Astrocyte of the cerebellum (primary cell): ENCODE measurements at regions not wholly inside any gene's neighbourhood (a gene's known extent, or its start where the extent isn't known, plus 50 kb on each side); places are given as distances from the start of the nearest gene placed in this dataset.

Experiments used
- DNase-seq: peaks from one replicate; pipeline ENCODE4 v3.0.0-alpha.2; 2011; ENCODE audit warnings: low read depth
- H3K4me3 ChIP-seq: 2 replicates; pipeline ENCODE4 v1.5.1; 2011; ENCODE audit warnings: mild to moderate bottlenecking, low read depth, low read length, moderate library complexity
- in situ Hi-C: cut with HindIII; loops from 2 replicates; pipeline ENCODE4 v1.10.0; 2017; ENCODE audit warnings: low sequenced_read_pairs
- TF ChIP-seq, protein P1 (sequence below): IDR thresholded peaks from 2 replicates; pipeline ENCODE4 v1.5.1; 2012; ENCODE audit warnings: low read length, low read depth, moderate library complexity, mild to moderate bottlenecking; ENCODE audit errors: missing control alignments

DNA sequence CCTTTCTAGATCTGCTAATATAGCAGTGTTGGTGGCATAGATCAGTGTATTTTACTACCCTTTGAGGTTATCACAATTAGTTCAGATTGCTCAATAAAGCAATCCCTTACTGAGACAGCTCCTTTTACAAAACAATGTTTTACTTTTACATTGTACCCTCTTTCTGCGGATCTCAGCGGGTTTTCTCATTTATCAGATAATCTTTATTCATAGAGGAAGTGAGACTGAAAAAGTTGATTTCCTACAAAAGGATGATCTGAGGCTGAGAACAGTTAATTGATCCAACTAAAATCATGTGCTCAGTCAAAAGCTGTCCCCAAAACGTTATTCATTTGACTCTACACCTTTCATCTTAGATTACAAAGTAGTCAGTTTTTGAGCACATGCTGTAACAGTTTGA, 2319.9 kb downstream of the LRRC4C start:
- TF ChIP-seq, protein P1, sequence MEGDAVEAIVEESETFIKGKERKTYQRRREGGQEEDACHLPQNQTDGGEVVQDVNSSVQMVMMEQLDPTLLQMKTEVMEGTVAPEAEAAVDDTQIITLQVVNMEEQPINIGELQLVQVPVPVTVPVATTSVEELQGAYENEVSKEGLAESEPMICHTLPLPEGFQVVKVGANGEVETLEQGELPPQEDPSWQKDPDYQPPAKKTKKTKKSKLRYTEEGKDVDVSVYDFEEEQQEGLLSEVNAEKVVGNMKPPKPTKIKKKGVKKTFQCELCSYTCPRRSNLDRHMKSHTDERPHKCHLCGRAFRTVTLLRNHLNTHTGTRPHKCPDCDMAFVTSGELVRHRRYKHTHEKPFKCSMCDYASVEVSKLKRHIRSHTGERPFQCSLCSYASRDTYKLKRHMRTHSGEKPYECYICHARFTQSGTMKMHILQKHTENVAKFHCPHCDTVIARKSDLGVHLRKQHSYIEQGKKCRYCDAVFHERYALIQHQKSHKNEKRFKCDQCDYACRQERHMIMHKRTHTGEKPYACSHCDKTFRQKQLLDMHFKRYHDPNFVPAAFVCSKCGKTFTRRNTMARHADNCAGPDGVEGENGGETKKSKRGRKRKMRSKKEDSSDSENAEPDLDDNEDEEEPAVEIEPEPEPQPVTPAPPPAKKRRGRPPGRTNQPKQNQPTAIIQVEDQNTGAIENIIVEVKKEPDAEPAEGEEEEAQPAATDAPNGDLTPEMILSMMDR: no peak

DNA sequence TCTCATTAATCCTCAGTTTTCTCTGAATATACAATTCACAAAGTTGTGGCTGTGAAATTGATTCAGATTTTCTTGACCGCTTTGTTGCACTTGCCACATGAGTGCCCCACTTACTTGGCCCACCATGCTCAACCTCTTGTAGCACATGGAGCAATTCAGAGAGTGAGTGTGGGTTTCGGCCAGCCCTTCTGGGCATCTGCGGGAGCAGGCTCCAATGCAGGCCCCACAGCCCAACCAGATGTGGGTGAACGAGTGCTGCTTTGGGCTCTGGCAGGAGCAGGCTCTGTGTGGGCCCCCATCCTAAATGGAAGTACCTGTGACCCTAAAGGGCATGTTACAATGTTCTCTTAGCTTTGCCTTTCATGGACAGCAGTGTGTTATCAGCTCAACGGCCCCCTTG, 2338.6 kb downstream of the LRRC4C start:
- TF ChIP-seq, protein P1: no peak
- in situ Hi-C loops: no loop called here
- H3K4me3 ChIP-seq: no peak overlapping the region
- no peak for DNase-seq

More for the DNA sequence above, 2319.9 kb downstream of the LRRC4C start:
- H3K4me3 ChIP-seq: no peak overlapping the region
- in situ Hi-C loops: no loop called here
- DNase-seq: no peak

DNA sequence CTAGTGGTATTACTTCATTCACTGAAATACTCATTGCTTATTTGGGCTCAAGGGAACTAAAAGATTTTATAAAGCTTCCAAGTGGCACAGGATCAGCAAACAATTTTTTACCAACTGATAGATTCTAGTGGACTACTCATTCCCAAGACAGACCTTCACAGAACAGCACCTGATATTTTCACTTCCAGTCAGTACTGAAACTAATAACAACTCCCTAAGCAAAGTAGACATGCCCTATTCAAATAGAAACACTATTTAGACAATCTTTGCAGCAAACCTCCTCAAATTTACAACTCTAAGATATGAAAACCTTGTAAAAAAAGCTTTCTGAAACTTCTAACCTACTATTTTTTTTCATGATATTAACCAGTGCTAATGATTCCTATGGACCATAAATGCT, 2345.8 kb downstream of the LRRC4C start:
- TF ChIP-seq, protein P1: no peak
- DNase-seq: no peak
- in situ Hi-C loops: no loop called here
- H3K4me3 ChIP-seq: no peak overlapping the region

DNA sequence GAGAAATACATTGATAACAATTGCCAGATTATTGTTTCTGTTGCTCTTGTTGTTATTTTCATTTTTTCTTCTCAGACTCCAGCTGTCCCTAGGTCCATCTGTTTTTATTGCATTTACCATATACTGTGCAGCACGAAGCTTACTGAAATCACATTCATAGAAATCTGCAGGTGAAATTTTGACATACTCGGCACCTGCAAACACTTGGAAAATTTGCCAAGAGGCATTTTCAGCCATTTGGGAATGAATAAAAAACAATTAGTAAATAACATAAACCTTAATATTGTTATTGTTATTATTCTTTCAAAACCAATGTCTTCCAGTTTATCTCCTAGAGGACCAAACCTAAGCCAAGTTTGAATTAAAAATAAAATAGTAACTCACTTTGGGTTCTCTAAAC, 2357.2 kb downstream of the LRRC4C start:
- no peak overlapping the region for H3K4me3 ChIP-seq
- in situ Hi-C loops: no loop called here
- DNase-seq: no peak
- TF ChIP-seq, protein P1: no peak

DNA sequence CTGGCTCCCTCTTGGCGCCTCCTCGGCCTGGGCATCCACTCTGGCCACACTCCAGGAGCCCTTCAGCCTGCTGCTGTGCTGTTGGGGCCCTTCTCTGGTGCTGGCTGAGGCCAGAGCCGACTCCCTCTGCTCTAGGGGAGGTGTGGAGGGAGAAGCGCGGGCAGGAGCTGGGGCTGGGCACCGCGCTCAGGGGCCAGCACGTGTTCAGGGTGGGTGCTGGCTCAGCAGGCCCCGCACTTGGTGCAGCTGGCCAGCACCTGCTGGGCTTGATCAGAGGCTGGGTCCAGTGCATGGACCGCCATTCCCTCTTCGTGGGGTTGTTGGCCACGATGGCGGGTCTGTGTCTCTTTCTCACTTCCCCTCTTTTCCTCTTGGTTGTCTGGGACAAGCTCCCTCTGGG, 2381.0 kb downstream of the LRRC4C start:
- DNase-seq: no peak
- in situ Hi-C loops: no loop called here
- no peak overlapping the region for H3K4me3 ChIP-seq
- TF ChIP-seq, protein P1: no peak

DNA sequence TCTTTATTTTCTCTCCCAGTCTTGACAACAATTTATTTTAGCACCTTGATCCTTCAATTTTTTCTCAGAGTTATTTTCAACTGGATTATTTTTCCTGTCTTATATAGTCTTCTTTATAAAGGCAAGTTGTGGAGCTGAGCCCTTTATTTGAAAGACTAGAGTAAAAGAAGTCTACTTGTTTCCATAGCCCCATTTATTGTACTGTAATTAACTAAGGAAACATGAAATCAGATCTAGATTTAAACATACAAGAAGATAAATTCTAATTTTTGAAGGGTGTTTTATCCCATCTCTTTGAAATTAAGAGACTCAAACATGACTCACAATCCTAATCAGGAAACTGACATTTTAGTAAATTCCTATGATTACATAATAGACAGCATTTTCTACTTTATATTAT, 2421.8 kb downstream of the LRRC4C start:
- DNase-seq: no peak
- TF ChIP-seq, protein P1: no peak
- no peak overlapping the region for H3K4me3 ChIP-seq
- in situ Hi-C loops: no loop called here

DNA sequence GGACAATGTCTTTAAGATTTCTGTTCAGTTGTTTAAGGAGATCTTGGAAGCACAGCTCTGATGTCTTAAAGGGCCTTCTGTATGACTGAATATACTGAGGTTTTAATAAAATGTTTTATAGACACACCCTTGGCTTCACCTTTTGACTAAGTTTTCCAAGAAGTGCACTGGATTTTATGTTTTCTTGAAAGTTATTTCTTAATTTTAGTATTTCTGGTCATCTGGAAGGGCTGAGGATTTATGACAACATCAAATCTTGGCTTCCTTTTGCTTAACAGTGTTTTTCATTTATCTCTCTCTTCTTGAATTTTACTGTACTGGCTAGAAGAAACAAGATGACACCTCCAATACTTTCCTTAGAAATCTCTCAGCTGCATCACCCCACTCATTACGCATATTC, 2423.4 kb downstream of the LRRC4C start:
- in situ Hi-C loops: no loop called here
- no peak overlapping the region for H3K4me3 ChIP-seq
- TF ChIP-seq, protein P1: no peak
- no peak for DNase-seq
